Small intestine (tissue), 7 donors: ENCODE measurements at regions not wholly inside any gene's neighbourhood (a gene's known extent, or its start where the extent isn't known, plus 50 kb on each side); places are given as distances from the start of the nearest gene placed in this dataset.

Experiments used
- DNase-seq, 2 donors: peaks; one replicate each; pipeline versions ENCODE4 v3.0.0 to v3.0.0-alpha.2; 2013
- FAIRE-seq: peaks from 2 replicates; lab custom pipeline; 2012; peaks lifted over from hg19 to GRCh38; lab: Jason Lieb, UNC
- H3K27ac ChIP-seq, 3 donors: one replicate each; pipeline ENCODE4 v1.5.1; 2013; ENCODE audit warnings: low read length in 2 of 3, mild to moderate bottlenecking in 2 of 3, control low read depth in 1 of 3, inconsistent platforms in 1 of 3, low read depth in 1 of 3, moderate library complexity in 1 of 3
- H3K27me3 ChIP-seq, 3 donors: one replicate each; pipeline ENCODE4 v1.6.1; 2013; ENCODE audit warnings: low read length in 3 of 3, inconsistent platforms in 1 of 3; ENCODE audit not compliant: control insufficient read depth in 3 of 3, insufficient read depth in 3 of 3
- H3K36me3 ChIP-seq, 3 donors: one replicate each; pipeline ENCODE4 v1.6.1; 2013; ENCODE audit warnings: low read length in 3 of 3, inconsistent platforms in 1 of 3, low read depth in 1 of 3, mild to moderate bottlenecking in 1 of 3, moderate library complexity in 1 of 3; ENCODE audit not compliant: control insufficient read depth in 3 of 3, insufficient read depth in 2 of 3
- H3K4me1 ChIP-seq, 3 donors: one replicate each; pipeline ENCODE4 v1.6.1; 2013; ENCODE audit warnings: low read length in 2 of 3, inconsistent platforms in 1 of 3, low read depth in 1 of 3, mild to moderate bottlenecking in 1 of 3, moderate library complexity in 1 of 3; ENCODE audit not compliant: control insufficient read depth in 3 of 3, insufficient read depth in 2 of 3
- H3K4me3 ChIP-seq, 3 donors: one replicate each; pipeline ENCODE4 v1.5.1; 2013; ENCODE audit warnings: low read length in 3 of 3, control low read depth in 1 of 3, inconsistent platforms in 1 of 3, low read depth in 1 of 3, mild to moderate bottlenecking in 1 of 3, moderate library complexity in 1 of 3
- H3K9me3 ChIP-seq, 2 donors: one replicate each; pipeline ENCODE4 v1.6.1; 2013; ENCODE audit warnings: low read depth in 1 of 2, low read length in 1 of 2; ENCODE audit not compliant: control insufficient read depth in 2 of 2, insufficient read depth in 1 of 2
- WGBS, 3 donors: extraction: QIAGEN DNeasy Blood & Tissue Kit; methylation state at CpG; one replicate each; pipeline ENCODE4 v1.1.7; 2013; 5-methylcytosine and 5-hydroxymethylcytosine counted together
- donor health status: healthy with polysubstance abuse.
- donor health status: control.
- donor health status: control.
- donor health status: Bipolar disorder and iron deficiency.
- donor health status: healthy.

DNA sequence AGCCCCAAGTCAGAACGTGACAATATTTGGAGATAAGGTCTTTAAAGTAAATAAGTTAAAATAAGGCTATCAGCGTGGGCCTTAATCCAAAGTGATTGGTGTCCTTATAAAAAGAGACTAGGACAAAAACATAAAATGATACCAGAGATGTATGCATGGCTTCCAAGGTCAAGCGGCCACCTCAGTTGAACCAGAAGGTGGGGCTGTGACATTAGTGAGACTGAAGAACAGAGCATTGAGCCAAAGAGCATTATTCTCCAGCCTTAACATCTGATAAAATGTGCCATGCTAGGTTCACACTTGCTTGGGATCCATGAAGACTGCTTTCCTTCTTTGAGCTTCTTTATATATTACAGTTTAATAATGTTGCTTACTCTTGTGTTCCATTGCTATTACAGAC lies 554.6 kb downstream of the PLA2G4A start:
- FAIRE-seq, result no peak
- H3K4me1 ChIP-seq, result no peaks in the 10 kb centered on the region
- DNase-seq, result no peak
- H3K9me3 ChIP-seq, result no peaks in the 10 kb centered on the region
- H3K27ac ChIP-seq, result no peak overlapping the region
- H3K36me3 ChIP-seq, result no peaks in the 10 kb centered on the region
- 50 to 70% (median 61%) methylated on average over 3 of the region's 3 CpGs for WGBS, 3 donors
- H3K27me3 ChIP-seq, result no peaks in the 10 kb centered on the region
- no peak overlapping the region for H3K4me3 ChIP-seq

- no peaks in the 10 kb centered on the region for H3K4me1 ChIP-seq
- H3K9me3 ChIP-seq, result no peaks in the 10 kb centered on the region
- DNase-seq, result no peak
- H3K27me3 ChIP-seq, result no peaks in the 10 kb centered on the region
- no peak overlapping the region for H3K27ac ChIP-seq
- H3K36me3 ChIP-seq, result no peaks in the 10 kb centered on the region
- FAIRE-seq, result no peak
- no peak overlapping the region for H3K4me3 ChIP-seq
- WGBS, 3 donors, result 50 to 68% (median 59%) methylated on average over 2 of the region's 2 CpGs
These were observed 555.8 kb downstream of the PLA2G4A start for GRCh38 chr1:187384504-187384903.

DNA sequence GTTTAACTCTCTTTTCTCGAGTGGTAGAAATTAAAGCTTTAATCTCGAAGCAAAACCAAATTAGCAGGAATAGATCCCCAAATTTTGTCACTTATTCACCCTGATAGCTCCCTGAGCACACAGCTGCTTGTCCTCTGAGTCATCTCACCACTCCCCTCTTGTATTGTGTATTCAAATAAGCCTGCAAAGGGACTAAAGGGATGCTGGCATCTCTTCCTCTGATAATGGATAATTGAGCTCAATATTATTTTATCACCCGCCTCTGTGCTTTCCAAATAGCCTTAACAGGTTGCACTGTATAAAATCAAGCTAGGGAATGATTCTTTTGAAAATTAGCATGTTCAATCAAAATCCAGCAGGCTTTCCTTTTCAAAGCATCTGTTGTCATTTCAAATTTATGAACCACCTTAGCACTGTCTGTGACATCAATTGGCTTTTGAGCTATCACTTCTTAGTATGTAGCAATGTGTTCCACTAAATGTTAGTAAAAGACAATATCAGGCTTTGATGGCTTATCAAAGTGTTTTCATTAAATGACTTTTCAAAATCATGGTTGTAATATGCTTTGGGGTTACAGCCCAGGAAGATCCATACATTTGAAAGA lies 561.6 kb downstream of the PLA2G4A start:
- Histone ChIP-seq H3K27ac (no peak overlapping the region), H3K9me3 (no peaks in the 10 kb centered on the region), H3K27me3 (no peaks in the 10 kb centered on the region), H3K4me3 (no peak overlapping the region), H3K36me3 (no peaks in the 10 kb centered on the region), H3K4me1 (no peaks in the 10 kb centered on the region)
- WGBS, 3 donors, result 19 to 55% (median 35%) methylated on average over 3 of the region's 3 CpGs
- DNase-seq (no peak), FAIRE-seq (no peak)

DNA sequence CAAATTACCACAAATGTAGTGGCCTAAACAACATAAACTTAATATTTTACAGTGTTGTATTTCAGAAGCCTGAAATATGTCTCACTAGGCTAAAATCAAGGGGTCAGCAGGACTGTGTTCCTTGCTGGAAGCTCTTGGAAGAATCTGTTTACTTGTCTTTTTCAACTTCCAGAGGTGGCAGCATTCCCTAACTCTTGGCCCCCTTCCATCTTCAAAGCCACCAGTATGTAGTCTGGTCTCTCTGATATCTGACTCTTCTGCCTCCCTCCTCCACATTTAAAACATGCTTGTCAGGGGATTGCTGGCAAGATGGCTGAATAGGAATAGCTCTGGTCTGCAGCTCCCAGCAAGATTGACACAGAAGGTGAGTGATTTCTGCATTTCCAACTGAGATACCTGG lies 567.5 kb downstream of the PLA2G4A start:
- Histone ChIP-seq H3K36me3 (no peaks in the 10 kb centered on the region), H3K4me3 (no peak overlapping the region), H3K27me3 (no peaks in the 10 kb centered on the region), H3K9me3 (no peaks in the 10 kb centered on the region), H3K27ac (no peak overlapping the region), H3K4me1 (no peaks in the 10 kb centered on the region)
- DNase-seq, result no peak
- FAIRE-seq, result no peak

DNA sequence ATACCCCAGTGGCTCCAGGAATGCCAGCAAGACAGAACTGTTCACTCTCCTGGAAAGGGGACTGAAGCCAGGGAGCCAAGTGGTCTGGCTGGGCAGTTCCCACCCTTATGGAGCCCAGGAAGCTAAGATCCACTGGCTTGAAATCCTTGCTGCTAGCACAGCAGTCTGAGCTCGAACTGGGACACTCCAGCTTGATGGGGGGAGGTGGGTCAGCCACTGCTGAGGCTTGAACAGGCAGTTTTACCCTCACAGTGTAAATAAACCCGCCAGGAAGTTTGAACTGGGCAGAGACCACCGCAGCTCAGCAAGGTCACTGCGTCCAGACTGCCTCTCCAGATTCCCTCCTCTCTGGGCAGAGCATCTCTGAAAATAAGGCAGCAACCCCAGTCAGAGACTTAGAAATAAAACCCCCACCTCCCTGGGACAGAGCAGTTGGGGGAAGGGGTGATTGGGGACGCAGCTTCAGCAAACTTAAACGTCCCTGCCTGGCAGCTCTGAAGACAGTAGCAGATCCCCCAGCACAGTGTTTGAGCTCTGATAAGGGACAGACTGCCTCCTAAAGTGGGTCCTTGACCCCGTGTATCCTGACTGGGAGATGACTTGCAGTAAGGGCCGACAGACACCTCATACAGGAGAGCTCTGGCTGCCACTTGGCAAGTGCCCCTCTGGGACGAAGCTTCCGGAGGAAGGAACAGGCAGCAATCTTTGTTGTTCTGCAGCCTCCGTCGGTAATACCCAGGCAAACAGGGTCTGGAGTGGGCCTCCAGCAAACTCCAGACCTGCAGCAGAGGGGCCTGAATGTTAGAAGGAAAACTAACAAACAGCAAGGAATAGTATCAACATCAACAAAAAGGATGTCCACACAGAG lies 568.4 kb downstream of the PLA2G4A start:
- WGBS, 3 donors, result 36 to 46% (median 44%) methylated on average over 12 of the region's 12 CpGs
- Histone ChIP-seq H3K4me1 (no peaks in the 10 kb centered on the region), H3K27me3 (no peaks in the 10 kb centered on the region), H3K9me3 (no peaks in the 10 kb centered on the region), H3K4me3 (no peak overlapping the region), H3K27ac (no peak overlapping the region), H3K36me3 (no peaks in the 10 kb centered on the region)
- FAIRE-seq, result no peak
- DNase-seq, result no peak

DNA sequence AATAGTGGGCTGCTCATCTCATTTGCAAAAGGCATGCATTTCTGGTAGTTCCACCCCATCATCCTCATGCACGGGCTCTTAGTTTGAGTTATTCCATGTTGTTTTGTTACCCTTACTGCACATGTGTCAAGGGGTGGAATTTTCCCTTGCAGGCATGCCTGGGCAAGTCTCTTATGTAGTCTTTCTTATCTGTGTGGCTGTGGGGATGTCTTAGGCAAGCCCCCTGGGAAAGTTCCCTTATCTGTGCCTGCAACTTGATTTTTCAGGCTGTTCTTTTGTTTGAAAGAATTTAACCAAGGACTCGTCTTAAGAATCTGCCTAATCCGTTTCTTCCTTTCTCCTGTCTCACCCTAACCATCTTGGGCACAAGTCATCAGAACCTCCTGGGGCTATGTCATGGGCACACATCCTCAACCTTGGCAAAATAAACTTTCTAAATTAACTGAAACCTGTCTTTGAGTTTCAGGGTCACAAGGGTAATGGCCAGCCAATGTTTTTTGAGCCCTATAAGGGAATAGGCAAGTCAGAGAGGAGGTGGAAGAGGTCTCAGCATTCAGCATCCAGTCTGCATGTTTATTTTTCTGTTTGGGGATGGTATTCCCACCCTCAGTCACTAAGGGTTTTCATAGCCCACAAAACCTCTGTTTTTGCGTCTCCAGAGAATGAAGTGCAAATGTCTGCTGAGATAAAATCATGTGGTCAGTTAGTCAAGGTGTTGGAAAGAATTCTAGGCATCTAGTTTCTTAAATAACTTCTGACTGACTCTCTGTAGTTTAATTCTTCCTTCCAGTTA lies 579.7 kb downstream of the PLA2G4A start:
- FAIRE-seq (no peak), DNase-seq (no peak)
- H3K27ac ChIP-seq, result no peak overlapping the region
- no peaks in the 10 kb centered on the region for H3K36me3 ChIP-seq
- H3K4me3 ChIP-seq, result no peak overlapping the region
- H3K27me3 ChIP-seq, result no peaks in the 10 kb centered on the region
- WGBS, 3 donors, result 60 to 71% (median 70%) methylated on average over 4 of the region's 4 CpGs
- H3K9me3 ChIP-seq, result no peaks in the 10 kb centered on the region
- no peaks in the 10 kb centered on the region for H3K4me1 ChIP-seq

- DNase-seq, result no peak
- WGBS, 3 donors, result 10 to 34% (median 26%) methylated on average over 2 of the region's 2 CpGs
These were observed 580.6 kb downstream of the PLA2G4A start for GRCh38 chr1:187409341-187409740.

DNA sequence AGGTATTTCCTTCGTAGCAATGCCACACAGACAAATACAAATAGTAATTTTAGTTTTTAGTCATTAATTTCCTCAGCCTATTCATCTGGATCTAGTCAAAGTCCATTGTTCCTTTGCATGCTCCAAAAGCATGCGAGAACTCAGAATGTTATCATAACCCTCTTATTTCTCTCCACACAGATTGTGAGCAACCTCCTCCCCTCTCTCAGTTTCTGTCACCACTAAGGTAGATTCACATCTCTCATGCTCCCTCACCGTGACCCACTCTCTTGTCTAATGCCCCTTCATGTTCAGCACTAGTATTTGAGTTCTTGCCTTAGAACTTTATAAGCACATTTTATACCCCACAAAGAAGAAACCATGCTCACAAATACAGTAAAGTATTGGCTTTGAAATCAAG lies 582.4 kb downstream of the PLA2G4A start:
- no peaks in the 10 kb centered on the region for H3K4me1 ChIP-seq
- no peak for DNase-seq
- H3K27me3 ChIP-seq, result no peaks in the 10 kb centered on the region
- WGBS, 3 donors, result 63 to 82% (median 68%) methylated on average over 3 of the region's 3 CpGs
- H3K27ac ChIP-seq, result no peak overlapping the region
- no peak overlapping the region for H3K4me3 ChIP-seq
- FAIRE-seq, result no peak
- H3K36me3 ChIP-seq, result no peaks in the 10 kb centered on the region
- no peaks in the 10 kb centered on the region for H3K9me3 ChIP-seq

More at GRCh38 chr1:187409341-187409740, 580.6 kb downstream of the PLA2G4A start:
- Histone ChIP-seq H3K27me3 (no peaks in the 10 kb centered on the region), H3K4me1 (no peaks in the 10 kb centered on the region), H3K9me3 (no peaks in the 10 kb centered on the region), H3K4me3 (no peak overlapping the region), H3K36me3 (no peaks in the 10 kb centered on the region), H3K27ac (no peak overlapping the region)
- no peak for FAIRE-seq
